ENCODE measurements at regions not wholly inside any gene's neighbourhood (a gene's known extent, or its start where the extent isn't known, plus 50 kb on each side); places are given as distances from the start of the nearest gene placed in this dataset.

GRCh38 chr5:153907170-153907775 lies 131.4 kb downstream of the FAM114A2 start:
- H3K4me1 ChIP-seq (ENCODE audit: control insufficient read depth, insufficient read depth, low read length): no peaks in the 10 kb centered on the region
- H3K36me3 ChIP-seq (ENCODE audit: control insufficient read depth, insufficient read depth, low read length): no peaks in the 10 kb centered on the region
- no peak overlapping the region for H3K4me2 ChIP-seq (ENCODE audit: low read depth, low read length)
- no peak overlapping the region for H3K4me3 ChIP-seq (ENCODE audit: insufficient read depth, low read depth, low read length)
- no peak overlapping the region for H3K14ac ChIP-seq (replicated peaks; ENCODE audit: low read depth, low read length)
- no peak overlapping the region for H3K27ac ChIP-seq (ENCODE audit: insufficient read depth, low read length)
- ChIA-PET CTCF (interaction anchor here (0.6 kb wide), 1 partner anchor 1928 kb away, joined by 3 read pairs; no protein-coding TSS in a partner anchor), POLR2A (ENCODE audit: unreplicated experiment) (no interaction called here)
- H4K8ac ChIP-seq (ENCODE audit: low read depth in 2 of 2, low read length in 2 of 2): no peak overlapping the region
- no peak overlapping the region for H4K91ac ChIP-seq (ENCODE audit: insufficient read depth, low read depth, low read length)
- H3K56ac ChIP-seq (ENCODE audit: extremely low read depth, insufficient read depth, low read length): no peak overlapping the region
- H2BK120ac ChIP-seq (ENCODE audit: low read depth, low read length): no peak overlapping the region
- no TSS peak for BruUV-seq (replicated peaks)
- intact Hi-C loops (cut with micrococcal nuclease): no loop called here
- no peak overlapping the region for H2BK15ac ChIP-seq (ENCODE audit: low read depth, low read length)
- no peaks in the 10 kb centered on the region for H3K9me3 ChIP-seq (ENCODE audit: control insufficient read depth, insufficient read depth, low read length)
- H3K9me1 ChIP-seq (ENCODE audit: insufficient read depth, low read length): no peaks in the 10 kb centered on the region
- H2BK20ac ChIP-seq (ENCODE audit: low read depth, low read length): no peak overlapping the region
- H4K5ac ChIP-seq (ENCODE audit: low read depth, low read length): no peak overlapping the region
- H2AK9ac ChIP-seq (replicated peaks; ENCODE audit: low read depth, low read length, poor library complexity): no peak overlapping the region
- no peak overlapping the region for H3K18ac ChIP-seq (ENCODE audit: low read depth, low read length)
- H3K79me1 ChIP-seq (ENCODE audit: low read depth in 1 of 2, low read length in 2 of 2): no peaks in the 10 kb centered on the region
- no peak overlapping the region for H2AFZ ChIP-seq (replicated peaks; ENCODE audit: low read length, poor library complexity)
- dilution Hi-C loops (cut with HindIII; ENCODE audit: low sequenced_read_pairs, unreplicated experiment): no loop called here
- TF ChIP-seq SMC3 (IDR thresholded peaks at IDR 0.05; ENCODE audit: low read depth, low read length): no peak
- TF ChIP-seq ELK1 (IDR thresholded peaks at IDR 0.05; ENCODE audit: borderline replicate concordance, low read depth, low read length): no peak
- TF ChIP-seq MXI1 (IDR thresholded peaks at IDR 0.05; ENCODE audit: borderline replicate concordance, low read depth, low read length): no peak
- TF ChIP-seq, protein P1, sequence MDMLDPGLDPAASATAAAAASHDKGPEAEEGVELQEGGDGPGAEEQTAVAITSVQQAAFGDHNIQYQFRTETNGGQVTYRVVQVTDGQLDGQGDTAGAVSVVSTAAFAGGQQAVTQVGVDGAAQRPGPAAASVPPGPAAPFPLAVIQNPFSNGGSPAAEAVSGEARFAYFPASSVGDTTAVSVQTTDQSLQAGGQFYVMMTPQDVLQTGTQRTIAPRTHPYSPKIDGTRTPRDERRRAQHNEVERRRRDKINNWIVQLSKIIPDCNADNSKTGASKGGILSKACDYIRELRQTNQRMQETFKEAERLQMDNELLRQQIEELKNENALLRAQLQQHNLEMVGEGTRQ (IDR thresholded peaks at IDR 0.05; ENCODE audit: low read depth, low read length): no peak
- TF ChIP-seq CEBPB (IDR thresholded peaks at IDR 0.05; ENCODE audit: low read depth, low read length): no peak
- TF ChIP-seq NFE2L2 (IDR thresholded peaks at IDR 0.05; ENCODE audit: low read depth, low read length): no peak
- no peak for TF ChIP-seq MAFK (IDR thresholded peaks at IDR 0.05; ENCODE audit: low read depth, low read length)
- TF ChIP-seq RAD21 (IDR thresholded peaks at IDR 0.05; ENCODE audit: low read length): no peak
- TF ChIP-seq FOS (IDR thresholded peaks at IDR 0.05; ENCODE audit: low read depth, low read length): no peak
- TF ChIP-seq RCOR1 (IDR thresholded peaks at IDR 0.05; ENCODE audit: insufficient replicate concordance, low read length): no peak
- TF ChIP-seq RFX5 (IDR thresholded peaks at IDR 0.05; ENCODE audit: low read depth, low read length): no peak
- TF ChIP-seq CHD1 (IDR thresholded peaks at IDR 0.05; ENCODE audit: low read depth, low read length): no peak
- TF ChIP-seq CTCF (conservative IDR thresholded peaks at IDR 0.05; ENCODE audit: low read depth, low read length): no peak
- TF ChIP-seq MAZ (IDR thresholded peaks at IDR 0.05; ENCODE audit: borderline replicate concordance, low read depth, low read length): no peak
- TF ChIP-seq POLR2A (IDR thresholded peaks at IDR 0.05; ENCODE audit: low read depth, low read length): no peak
- no peak for TF ChIP-seq BHLHE40 (IDR thresholded peaks at IDR 0.05; ENCODE audit: low read depth, low read length)
- H3K9ac ChIP-seq (ENCODE audit: low read depth, low read length): no peak overlapping the region
- H3K27me3 ChIP-seq (ENCODE audit: control insufficient read depth, insufficient read depth, low read length): no peaks in the 10 kb centered on the region
- no peak for ATAC-seq (ENCODE audit: low read depth)
- no peak overlapping the region for H3K23ac ChIP-seq (ENCODE audit: low read depth, low read length)
- H4K20me1 ChIP-seq (ENCODE audit: insufficient read depth, low read length): no peaks in the 10 kb centered on the region
- in situ Hi-C loops (cut with MboI; ENCODE audit: low sequenced_read_pairs): no loop called here
- no peak overlapping the region for H3K4ac ChIP-seq (ENCODE audit: low read depth, low read length)
- H2AK5ac ChIP-seq (ENCODE audit: low read depth, low read length): no peak overlapping the region
- no peak for DNase-seq
- no peak overlapping the region for H2BK5ac ChIP-seq (ENCODE audit: low read depth, low read length, poor library complexity, severe bottlenecking)

Measured in IMR-90 (cell line).